ENCODE measurements at regions not wholly inside any gene's neighbourhood (a gene's known extent, or its start where the extent isn't known, plus 50 kb on each side); places are given as distances from the start of the nearest gene placed in this dataset.
"Not testable (repeated sequence)": the region's sequence is repeated elsewhere in the genome, so short reads cannot be mapped to it uniquely, and the experiment has no call there.

- TF ChIP-seq CTCF, MAX (IDR thresholded peaks at IDR 0.05; ENCODE audit: low read depth, low read length): not testable (repeated sequence)
Measured at GRCh38 chr14:106480287-106480686, 953.9 kb downstream of the TMEM121 start.

Measured in NB4 (cell line).